Astrocyte (in vitro differentiated cells and primary cell): ENCODE measurements at regions not wholly inside any gene's neighbourhood (a gene's known extent, or its start where the extent isn't known, plus 50 kb on each side); places are given as distances from the start of the nearest gene placed in this dataset.

ENCODE experiments used
- EZH2 ChIP-seq: IDR thresholded peaks from 2 replicates; pipeline ENCODE4 v1.6.1; 2012; ENCODE audit warnings: mild to moderate bottlenecking, low read length, inconsistent platforms; ENCODE audit not compliant: insufficient read depth
- TF ChIP-seq, protein P1 (sequence below): IDR thresholded peaks from 2 replicates; pipeline ENCODE4 v1.5.1; 2011; ENCODE audit warnings: low read depth, mild to moderate bottlenecking, inconsistent platforms, low read length, moderate library complexity; ENCODE audit not compliant: insufficient read depth

DNA sequence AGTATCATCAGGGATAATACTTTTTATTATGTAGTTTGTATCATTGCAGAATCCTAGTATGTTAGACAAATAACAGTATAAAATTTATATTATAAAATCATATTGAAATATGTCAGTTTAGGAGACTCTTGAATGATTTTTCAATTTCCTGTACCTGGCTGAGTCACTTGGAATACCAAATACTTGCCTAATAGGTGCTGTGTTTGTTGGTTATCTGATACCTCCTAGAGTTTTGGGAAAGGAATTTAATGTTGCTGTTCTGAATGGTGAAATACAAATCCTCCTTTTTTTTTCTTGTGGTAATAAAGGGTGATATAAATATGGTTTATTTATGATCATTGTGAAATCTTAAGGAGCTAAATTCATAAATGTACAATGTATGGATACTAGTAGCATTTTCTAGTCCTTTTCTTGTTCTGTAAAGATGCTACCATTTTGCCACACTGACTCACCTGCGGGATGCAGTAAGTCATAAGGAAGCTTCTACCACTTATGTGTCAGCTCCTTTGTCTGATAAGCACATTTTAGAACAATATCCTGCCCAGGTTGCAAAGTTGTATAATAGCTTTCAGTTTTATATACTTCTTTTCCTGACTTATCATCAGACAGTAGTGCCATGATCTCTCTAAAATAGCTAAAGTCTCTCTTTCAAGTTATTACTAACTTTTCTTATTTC, 465.5 kb downstream of the XIRP2 start:
- TF ChIP-seq, protein P1, sequence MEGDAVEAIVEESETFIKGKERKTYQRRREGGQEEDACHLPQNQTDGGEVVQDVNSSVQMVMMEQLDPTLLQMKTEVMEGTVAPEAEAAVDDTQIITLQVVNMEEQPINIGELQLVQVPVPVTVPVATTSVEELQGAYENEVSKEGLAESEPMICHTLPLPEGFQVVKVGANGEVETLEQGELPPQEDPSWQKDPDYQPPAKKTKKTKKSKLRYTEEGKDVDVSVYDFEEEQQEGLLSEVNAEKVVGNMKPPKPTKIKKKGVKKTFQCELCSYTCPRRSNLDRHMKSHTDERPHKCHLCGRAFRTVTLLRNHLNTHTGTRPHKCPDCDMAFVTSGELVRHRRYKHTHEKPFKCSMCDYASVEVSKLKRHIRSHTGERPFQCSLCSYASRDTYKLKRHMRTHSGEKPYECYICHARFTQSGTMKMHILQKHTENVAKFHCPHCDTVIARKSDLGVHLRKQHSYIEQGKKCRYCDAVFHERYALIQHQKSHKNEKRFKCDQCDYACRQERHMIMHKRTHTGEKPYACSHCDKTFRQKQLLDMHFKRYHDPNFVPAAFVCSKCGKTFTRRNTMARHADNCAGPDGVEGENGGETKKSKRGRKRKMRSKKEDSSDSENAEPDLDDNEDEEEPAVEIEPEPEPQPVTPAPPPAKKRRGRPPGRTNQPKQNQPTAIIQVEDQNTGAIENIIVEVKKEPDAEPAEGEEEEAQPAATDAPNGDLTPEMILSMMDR, result no peak
- no peak for TF ChIP-seq EZH2
